Omental fat pad (tissue), 3 donors: ENCODE measurements at regions not wholly inside any gene's neighbourhood (a gene's known extent, or its start where the extent isn't known, plus 50 kb on each side); places are given as distances from the start of the nearest gene placed in this dataset.

Source experiments
- ATAC-seq: fragments of 150-250 bp; one replicate; pipeline ENCODE4 v1.9.1; 2016; ENCODE audit warnings: mild to moderate bottlenecking, moderate library complexity; ENCODE audit not compliant: low FRiP score
- DNase-seq: peaks from one replicate; pipeline ENCODE4 v3.0.0-alpha.2; 2019; ENCODE audit warnings: low spot score
- CTCF ChIP-seq, 3 donors: fragments of 450-650 bp; IDR thresholded peaks; one replicate each; pipeline ENCODE4 v1.5.1; 2016 to 2017; ENCODE audit warnings: antibody characterized with exemption in 3 of 3, mild to moderate bottlenecking in 3 of 3, moderate library complexity in 2 of 3

- DNase-seq (no peak), ATAC-seq (no peak)
- no peak for TF ChIP-seq CTCF (IDR thresholded peaks at IDR 0.05)
These were observed 80.7 kb downstream of the LRATD1 start for GRCh38 chr2:14713248-14713647.

- ATAC-seq, result no peak
- no peak for DNase-seq
- no peak for TF ChIP-seq CTCF (IDR thresholded peaks at IDR 0.05)
These were observed 83.1 kb downstream of the LRATD1 start for GRCh38 chr2:14715600-14715999.

- no peak for ATAC-seq
- no peak for DNase-seq
- TF ChIP-seq CTCF (IDR thresholded peaks at IDR 0.05), result no peak
These were observed 83.8 kb downstream of the LRATD1 start for GRCh38 chr2:14716319-14716718.

- DNase-seq (no peak), ATAC-seq (no peak)
- TF ChIP-seq CTCF (IDR thresholded peaks at IDR 0.05), result no peak
These were observed 84.6 kb downstream of the LRATD1 start for GRCh38 chr2:14717131-14717530.

- ATAC-seq (no peak), DNase-seq (no peak)
- no peak for TF ChIP-seq CTCF (IDR thresholded peaks at IDR 0.05)
These were observed 87.8 kb downstream of the LRATD1 start for GRCh38 chr2:14720319-14720718.

- no peak for TF ChIP-seq CTCF (IDR thresholded peaks at IDR 0.05)
- no peak for ATAC-seq
- DNase-seq, result no peak
These were observed 88.2 kb downstream of the LRATD1 start for GRCh38 chr2:14720739-14721138.

- ATAC-seq (no peak), DNase-seq (no peak)
- no peak for TF ChIP-seq CTCF (IDR thresholded peaks at IDR 0.05)
These were observed 90.5 kb downstream of the LRATD1 start for GRCh38 chr2:14722904-14723570.
